HEK293 (cell line): ENCODE measurements at regions not wholly inside any gene's neighbourhood (a gene's known extent, or its start where the extent isn't known, plus 50 kb on each side); places are given as distances from the start of the nearest gene placed in this dataset.

Experiments
- BCL11A ChIP-seq: fragments of 450-650 bp; formaldehyde crosslinking; IDR thresholded peaks from 2 replicates; pipeline ENCODE4 v1.5.1; 2016; ENCODE audit warnings: low read depth, missing biosample characterization, missing genetic modification characterization
- CTCF ChIP-seq: fragments of 450-650 bp; formaldehyde crosslinking; IDR thresholded peaks from 2 replicates; pipeline ENCODE4 v1.5.1; 2016; ENCODE audit warnings: missing biosample characterization, missing genetic modification characterization
- MEIS1 ChIP-seq: sonication (generic); formaldehyde crosslinking; IDR thresholded peaks from 2 replicates; pipeline ENCODE4 v1.8.1; 2022; ENCODE audit warnings: missing genetic modification reagents, mild to moderate bottlenecking, borderline replicate concordance
- ZBTB7A ChIP-seq: fragments of 450-650 bp; formaldehyde crosslinking; IDR thresholded peaks from 2 replicates; pipeline ENCODE4 v1.5.1; 2016; ENCODE audit warnings: low read depth, missing biosample characterization, missing genetic modification characterization
- ZNF558 ChIP-seq: fragments of 450-650 bp; formaldehyde crosslinking; IDR thresholded peaks from 2 replicates; pipeline ENCODE4 v1.5.1; 2016; ENCODE audit warnings: missing biosample characterization, missing genetic modification characterization
- ZNF747 ChIP-seq: fragments of 450-650 bp; formaldehyde crosslinking; IDR thresholded peaks from 2 replicates; pipeline ENCODE4 v1.5.1; 2016; ENCODE audit warnings: missing biosample characterization, missing genetic modification characterization
- ZNF785 ChIP-seq: fragments of 450-650 bp; formaldehyde crosslinking; IDR thresholded peaks from 2 replicates; pipeline ENCODE4 v1.5.1; 2016; ENCODE audit warnings: missing biosample characterization, missing genetic modification characterization
- TF ChIP-seq, protein P1 (sequence below): fragments of 450-650 bp; formaldehyde crosslinking; IDR thresholded peaks from 2 replicates; pipeline ENCODE4 v1.5.1; 2016; ENCODE audit warnings: missing biosample characterization, missing genetic modification characterization
- TF ChIP-seq, protein P2 (sequence below): fragments of 450-650 bp; IDR thresholded peaks from 2 replicates; pipeline ENCODE4 v1.5.1; 2018; ENCODE audit warnings: missing biosample characterization, missing genetic modification characterization

DNA sequence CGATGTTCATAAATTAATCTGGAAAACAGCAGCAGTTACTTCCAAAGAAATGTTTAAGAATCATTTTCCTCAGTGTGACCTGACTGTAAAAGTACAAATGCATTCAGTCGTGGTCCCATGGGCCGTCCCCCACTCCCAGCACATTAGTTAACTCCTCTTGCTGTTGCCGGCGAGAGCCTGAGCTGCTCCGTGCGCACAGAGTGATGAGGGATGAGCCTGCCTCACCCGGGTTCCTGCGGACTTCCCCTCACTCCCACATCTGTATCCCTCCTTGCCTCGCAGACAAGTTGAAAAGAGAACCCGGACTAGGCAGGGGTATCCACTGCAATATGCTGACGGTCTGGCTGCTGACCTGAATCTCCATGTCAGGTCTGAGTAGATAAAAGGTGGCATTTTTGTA, 861.7 kb upstream of the NR2F2 start:
- TF ChIP-seq CTCF (tag by site-specific recombination) (no peak), MEIS1 (CRISPR knock-in tag) (no peak), ZBTB7A (tag by site-specific recombination) (no peak), ZNF558 (no peak), ZNF785 (tag by site-specific recombination) (no peak), ZNF747 (no peak), BCL11A (tag by site-specific recombination) (no peak)
- TF ChIP-seq, protein P1, sequence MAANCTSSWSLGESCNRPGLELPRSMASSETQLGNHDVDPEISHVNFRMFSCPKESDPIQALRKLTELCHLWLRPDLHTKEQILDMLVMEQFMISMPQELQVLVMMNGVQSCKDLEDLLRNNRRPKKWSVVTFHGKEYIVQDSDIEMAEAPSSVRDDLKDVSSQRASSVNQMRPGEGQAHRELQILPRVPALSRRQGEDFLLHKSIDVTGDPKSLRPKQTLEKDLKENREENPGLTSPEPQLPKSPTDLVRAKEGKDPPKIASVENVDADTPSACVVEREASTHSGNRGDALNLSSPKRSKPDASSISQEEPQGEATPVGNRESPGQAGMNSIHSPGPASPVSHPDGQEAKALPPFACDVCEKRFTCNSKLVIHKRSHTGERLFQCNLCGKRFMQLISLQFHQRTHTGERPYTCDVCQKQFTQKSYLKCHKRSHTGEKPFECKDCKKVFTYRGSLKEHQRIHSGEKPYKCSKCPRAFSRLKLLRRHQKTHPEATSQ: no peak
- TF ChIP-seq, protein P2, sequence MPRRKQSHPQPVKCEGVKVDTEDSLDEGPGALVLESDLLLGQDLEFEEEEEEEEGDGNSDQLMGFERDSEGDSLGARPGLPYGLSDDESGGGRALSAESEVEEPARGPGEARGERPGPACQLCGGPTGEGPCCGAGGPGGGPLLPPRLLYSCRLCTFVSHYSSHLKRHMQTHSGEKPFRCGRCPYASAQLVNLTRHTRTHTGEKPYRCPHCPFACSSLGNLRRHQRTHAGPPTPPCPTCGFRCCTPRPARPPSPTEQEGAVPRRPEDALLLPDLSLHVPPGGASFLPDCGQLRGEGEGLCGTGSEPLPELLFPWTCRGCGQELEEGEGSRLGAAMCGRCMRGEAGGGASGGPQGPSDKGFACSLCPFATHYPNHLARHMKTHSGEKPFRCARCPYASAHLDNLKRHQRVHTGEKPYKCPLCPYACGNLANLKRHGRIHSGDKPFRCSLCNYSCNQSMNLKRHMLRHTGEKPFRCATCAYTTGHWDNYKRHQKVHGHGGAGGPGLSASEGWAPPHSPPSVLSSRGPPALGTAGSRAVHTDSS: no peak
